Body of pancreas (tissue), 4 donors: ENCODE measurements at regions not wholly inside any gene's neighbourhood (a gene's known extent, or its start where the extent isn't known, plus 50 kb on each side); places are given as distances from the start of the nearest gene placed in this dataset.

Experiments used
- ATAC-seq: fragments of 150-250 bp; one replicate; pipeline ENCODE4 v1.9.1; 2016
- DNase-seq, 4 donors: peaks; one replicate each; pipeline ENCODE4 v3.0.0-alpha.2; 2019
- H3K27ac ChIP-seq, 4 donors: fragments of 200-600 bp; sonication (generic); 1 replicate in 3 of 4; 2 replicates in 1 of 4; pipeline versions ENCODE4 v1.5.1 to v1.6.1; 2016 to 2019; ENCODE audit warnings: mild to moderate bottlenecking in 1 of 4, mixed read lengths in 1 of 4, moderate library complexity in 1 of 4
- H3K27me3 ChIP-seq, 2 donors: fragments of 200-600 bp; sonication (generic); one replicate each; pipeline ENCODE4 v1.6.0; 2016; ENCODE audit warnings: mild to moderate bottlenecking in 1 of 2
- H3K36me3 ChIP-seq, 2 donors: fragments of 200-600 bp; sonication (generic); replicated peaks in 1 of 2; 2 replicates each; pipeline ENCODE4 v1.5.1; 2016; ENCODE audit warnings: low read depth in 2 of 2; ENCODE audit not compliant: insufficient read depth in 1 of 2
- H3K4me1 ChIP-seq: fragments of 200-600 bp; sonication (generic); one replicate; pipeline ENCODE4 v1.6.0; 2016
- H3K4me3 ChIP-seq, 2 donors: fragments of 200-600 bp; sonication (generic); 1 replicate in 1 of 2; 2 replicates in 1 of 2; pipeline ENCODE4 v1.5.1; 2016 to 2019
- H3K9me3 ChIP-seq, 3 donors: fragments of 200-600 bp; sonication (generic); 1 replicate in 2 of 3; 2 replicates in 1 of 3; pipeline ENCODE4 v1.5.1; 2016
- POLR2A ChIP-seq, 3 donors: fragments of 450-650 bp; IDR thresholded peaks; one replicate each; pipeline ENCODE4 v1.6.1; 2016; ENCODE audit warnings: antibody characterized with exemption in 3 of 3, mild to moderate bottlenecking in 2 of 3
- WGBS, 2 donors: methylation state at CpG; one replicate each; pipeline ENCODE4 v1.1.5; 2017; 5-methylcytosine and 5-hydroxymethylcytosine counted together
- intact Hi-C: fragments of 100-400 bp; cut with DNase I; formaldehyde crosslinking; loops from one replicate; pipeline ENCODE4 v1.15.1; 2023
- TF ChIP-seq, protein P1 (sequence below), 7 experiments: fragments of 450-650 bp in 4 of 7; fragments of 200-600 bp in 3 of 7; sonication (generic) in 3 of 7; IDR thresholded peaks; one replicate each; pipeline ENCODE4 v1.5.1; 2016 to 2019; ENCODE audit warnings: antibody characterized with exemption in 7 of 7

DNA sequence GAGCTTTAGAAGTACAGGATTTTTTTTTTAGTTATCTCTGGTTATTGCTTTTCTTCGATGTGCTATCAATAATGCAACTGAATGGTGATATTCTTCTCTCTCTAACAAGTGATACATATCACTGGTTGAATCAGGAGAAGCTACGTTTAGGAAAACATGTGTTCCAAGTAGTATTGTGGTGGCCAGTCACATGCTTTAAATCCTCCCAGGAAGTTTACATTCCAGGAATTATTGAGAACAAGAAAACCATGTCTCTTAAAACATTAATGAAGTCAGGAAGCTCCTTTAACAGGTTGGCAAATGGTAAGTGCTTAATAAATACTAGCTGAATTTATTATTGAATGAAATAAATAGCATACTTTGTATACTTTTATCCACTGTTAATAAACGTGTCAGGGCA, 371.1 kb downstream of the BCKDHB start:
- TF ChIP-seq POLR2A (IDR thresholded peaks at IDR 0.05), result no peak
- TF ChIP-seq, protein P1, sequence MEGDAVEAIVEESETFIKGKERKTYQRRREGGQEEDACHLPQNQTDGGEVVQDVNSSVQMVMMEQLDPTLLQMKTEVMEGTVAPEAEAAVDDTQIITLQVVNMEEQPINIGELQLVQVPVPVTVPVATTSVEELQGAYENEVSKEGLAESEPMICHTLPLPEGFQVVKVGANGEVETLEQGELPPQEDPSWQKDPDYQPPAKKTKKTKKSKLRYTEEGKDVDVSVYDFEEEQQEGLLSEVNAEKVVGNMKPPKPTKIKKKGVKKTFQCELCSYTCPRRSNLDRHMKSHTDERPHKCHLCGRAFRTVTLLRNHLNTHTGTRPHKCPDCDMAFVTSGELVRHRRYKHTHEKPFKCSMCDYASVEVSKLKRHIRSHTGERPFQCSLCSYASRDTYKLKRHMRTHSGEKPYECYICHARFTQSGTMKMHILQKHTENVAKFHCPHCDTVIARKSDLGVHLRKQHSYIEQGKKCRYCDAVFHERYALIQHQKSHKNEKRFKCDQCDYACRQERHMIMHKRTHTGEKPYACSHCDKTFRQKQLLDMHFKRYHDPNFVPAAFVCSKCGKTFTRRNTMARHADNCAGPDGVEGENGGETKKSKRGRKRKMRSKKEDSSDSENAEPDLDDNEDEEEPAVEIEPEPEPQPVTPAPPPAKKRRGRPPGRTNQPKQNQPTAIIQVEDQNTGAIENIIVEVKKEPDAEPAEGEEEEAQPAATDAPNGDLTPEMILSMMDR (IDR thresholded peaks at IDR 0.05), result no peak
- H3K27ac ChIP-seq, result no peak overlapping the region
- H3K9me3 ChIP-seq, result no peaks in the 10 kb centered on the region
- DNase-seq (no peak), ATAC-seq (no peak)
- H3K4me1 ChIP-seq, result no peaks in the 10 kb centered on the region
- H3K27me3 ChIP-seq, result no peaks in the 10 kb centered on the region
- no peak overlapping the region for H3K4me3 ChIP-seq
- intact Hi-C loops, result no loop called here
- H3K36me3 ChIP-seq, result no peaks in the 10 kb centered on the region
- 37 to 40% methylated on average over 3 of the region's 3 CpGs for WGBS, 2 donors

DNA sequence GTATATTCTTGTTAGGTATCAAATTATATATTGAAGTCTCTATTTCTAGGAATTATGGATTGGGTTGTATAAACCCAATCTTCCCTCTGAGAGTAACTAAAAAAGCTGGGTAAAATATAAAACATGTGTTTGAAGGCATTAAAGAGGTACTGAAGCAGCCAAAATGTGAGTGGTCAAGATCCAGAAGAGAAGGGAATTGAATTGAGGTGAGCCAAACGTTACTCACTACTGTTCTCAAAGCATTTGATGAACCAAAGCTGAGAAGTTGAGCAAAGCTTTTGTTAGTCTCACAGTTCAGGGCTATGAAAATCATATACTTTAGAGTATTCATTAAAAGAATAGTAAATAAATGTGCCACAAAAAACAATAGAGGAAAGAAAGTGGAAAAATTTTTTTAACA, 365.8 kb downstream of the BCKDHB start:
- Histone ChIP-seq H3K27ac (no peak overlapping the region), H3K9me3 (no peaks in the 10 kb centered on the region), H3K4me3 (no peak overlapping the region), H3K4me1 (no peaks in the 10 kb centered on the region), H3K27me3 (no peaks in the 10 kb centered on the region), H3K36me3 (no peaks in the 10 kb centered on the region)
- TF ChIP-seq, protein P1 (IDR thresholded peaks at IDR 0.05), result no peak
- no peak for TF ChIP-seq POLR2A (IDR thresholded peaks at IDR 0.05)
- WGBS, 2 donors, result 60 to 85% methylated on average over 1 of the region's 1 CpG
- intact Hi-C loops, result no loop called here
- no peak for DNase-seq
- no peak for ATAC-seq

DNA sequence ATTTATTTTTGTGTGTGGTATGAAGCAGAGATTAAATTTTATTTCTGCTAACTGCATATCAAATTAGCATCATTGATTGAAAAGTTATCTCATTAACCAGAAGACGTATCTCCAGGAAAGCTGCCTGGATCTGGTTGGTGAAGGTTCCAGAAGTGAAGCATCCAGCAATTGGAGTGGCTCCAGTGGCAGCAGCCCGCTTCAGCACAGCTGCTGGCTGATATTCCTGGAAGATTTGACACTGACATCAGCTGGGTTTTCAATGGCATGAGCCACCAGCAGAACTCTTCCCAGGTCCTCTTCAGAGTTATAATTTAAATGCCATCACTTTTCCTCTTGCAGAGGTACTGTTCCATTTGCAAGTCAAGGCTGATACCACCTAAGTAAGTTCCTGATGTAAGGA, 363.5 kb downstream of the BCKDHB start:
- H3K4me1 ChIP-seq, result no peaks in the 10 kb centered on the region
- TF ChIP-seq, protein P1 (IDR thresholded peaks at IDR 0.05), result no peak
- TF ChIP-seq POLR2A (IDR thresholded peaks at IDR 0.05), result no peak
- H3K27me3 ChIP-seq, result no peaks in the 10 kb centered on the region
- ATAC-seq, result no peak
- no peak overlapping the region for H3K4me3 ChIP-seq
- DNase-seq, result no peak
- H3K36me3 ChIP-seq, result no peaks in the 10 kb centered on the region
- intact Hi-C loops, result no loop called here
- no peak overlapping the region for H3K27ac ChIP-seq
- 79 to 95% methylated on average over 2 of the region's 2 CpGs for WGBS, 2 donors
- H3K9me3 ChIP-seq, result no peaks in the 10 kb centered on the region

- no peak overlapping the region for H3K4me3 ChIP-seq
- intact Hi-C loops, result no loop called here
- WGBS, 2 donors, result 27 to 35% methylated on average over 2 of the region's 2 CpGs
- no peaks in the 10 kb centered on the region for H3K36me3 ChIP-seq
- H3K27ac ChIP-seq, result no peak overlapping the region
- no peak for TF ChIP-seq POLR2A (IDR thresholded peaks at IDR 0.05)
- TF ChIP-seq, protein P1 (IDR thresholded peaks at IDR 0.05), result no peak
- ATAC-seq (no peak), DNase-seq (no peak)
- H3K9me3 ChIP-seq, result no peaks in the 10 kb centered on the region
- H3K4me1 ChIP-seq, result no peaks in the 10 kb centered on the region
- no peaks in the 10 kb centered on the region for H3K27me3 ChIP-seq
Measured at GRCh38 chr6:80468398-80468797, 361.9 kb downstream of the BCKDHB start.

DNA sequence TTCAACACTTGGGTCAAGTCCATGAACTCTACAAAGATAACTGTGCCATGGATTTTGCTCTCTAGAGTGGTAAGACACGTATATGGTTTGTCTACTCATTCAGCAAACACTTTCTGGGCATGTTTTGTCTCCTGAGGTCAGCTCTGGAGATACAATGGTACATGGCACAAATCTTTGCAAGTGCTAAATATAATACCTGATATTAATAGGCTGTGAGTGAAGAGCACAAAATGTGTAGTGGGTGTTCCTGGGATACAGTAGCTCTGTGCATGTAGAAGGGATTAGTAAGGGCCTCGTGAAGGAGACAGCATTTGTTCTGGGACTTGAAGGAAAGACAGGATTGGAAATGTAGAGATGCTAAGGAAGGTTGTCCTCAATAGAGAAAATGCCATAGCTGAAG, 360.9 kb downstream of the BCKDHB start:
- DNase-seq, result no peak
- no peaks in the 10 kb centered on the region for H3K36me3 ChIP-seq
- no peaks in the 10 kb centered on the region for H3K9me3 ChIP-seq
- ATAC-seq, result no peak
- no peaks in the 10 kb centered on the region for H3K4me1 ChIP-seq
- H3K27me3 ChIP-seq, result no peaks in the 10 kb centered on the region
- TF ChIP-seq, protein P1 (IDR thresholded peaks at IDR 0.05), result no peak
- no peak for TF ChIP-seq POLR2A (IDR thresholded peaks at IDR 0.05)
- H3K27ac ChIP-seq, result no peak overlapping the region
- intact Hi-C loops, result no loop called here
- H3K4me3 ChIP-seq, result no peak overlapping the region
- WGBS, 2 donors, result 77 to 89% methylated on average over 2 of the region's 2 CpGs
